H1 (cell line): ENCODE measurements at regions not wholly inside any gene's neighbourhood (a gene's known extent, or its start where the extent isn't known, plus 50 kb on each side); places are given as distances from the start of the nearest gene placed in this dataset.

Experiments used
- SIN3A ChIP-seq, 2 experiments: IDR thresholded peaks in 1 of 2; conservative IDR thresholded peaks in 1 of 2; 2 replicates each; pipeline ENCODE4 v1.6.1; 2011 to 2012; ENCODE audit warnings: low read length in 2 of 2, improper control_type of control experiment in 1 of 2, low read depth in 1 of 2, mild to moderate bottlenecking in 1 of 2
- TCF12 ChIP-seq: IDR thresholded peaks from 2 replicates; pipeline ENCODE4 v1.6.1; 2011; ENCODE audit warnings: low read depth, mild to moderate bottlenecking, low read length
- TF ChIP-seq, protein P1 (sequence below), 3 experiments: IDR thresholded peaks; 1 replicate in 2 of 3; 2 replicates in 1 of 3; pipeline versions ENCODE4 v1.5.1 to v1.6.1; 2011; ENCODE audit warnings: low read length in 3 of 3, mild to moderate bottlenecking in 3 of 3, inconsistent platforms in 2 of 3, low read depth in 1 of 3, moderate library complexity in 1 of 3; ENCODE audit not compliant: insufficient read depth in 1 of 3; ENCODE audit errors: control extremely low read depth in 1 of 3
- TF ChIP-seq, protein P2 (sequence below): IDR thresholded peaks from 2 replicates; pipeline ENCODE4 v1.6.1; 2011; ENCODE audit warnings: low read length, improper control_type of control experiment

DNA sequence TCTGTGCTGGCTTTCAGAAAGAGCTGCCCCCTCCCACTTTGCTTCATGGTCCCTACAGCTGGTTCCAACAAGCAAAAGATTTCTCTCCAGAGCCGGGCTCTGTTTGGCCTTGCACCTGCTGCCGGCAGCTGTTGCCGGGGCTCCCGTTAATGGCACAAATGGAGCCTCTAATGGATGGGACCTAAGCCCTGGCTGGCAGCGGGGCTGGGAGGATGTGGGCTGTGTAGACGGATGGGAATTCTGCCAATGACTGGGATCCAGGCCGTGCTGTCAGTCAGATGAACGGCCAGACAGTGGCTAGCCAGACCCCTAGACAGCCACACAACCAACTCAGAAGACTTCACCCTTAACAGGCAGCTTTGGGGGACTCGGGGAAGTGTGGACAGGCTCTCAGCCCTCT lies 88.0 kb downstream of the RPLP1 start:
- TF ChIP-seq, protein P1, sequence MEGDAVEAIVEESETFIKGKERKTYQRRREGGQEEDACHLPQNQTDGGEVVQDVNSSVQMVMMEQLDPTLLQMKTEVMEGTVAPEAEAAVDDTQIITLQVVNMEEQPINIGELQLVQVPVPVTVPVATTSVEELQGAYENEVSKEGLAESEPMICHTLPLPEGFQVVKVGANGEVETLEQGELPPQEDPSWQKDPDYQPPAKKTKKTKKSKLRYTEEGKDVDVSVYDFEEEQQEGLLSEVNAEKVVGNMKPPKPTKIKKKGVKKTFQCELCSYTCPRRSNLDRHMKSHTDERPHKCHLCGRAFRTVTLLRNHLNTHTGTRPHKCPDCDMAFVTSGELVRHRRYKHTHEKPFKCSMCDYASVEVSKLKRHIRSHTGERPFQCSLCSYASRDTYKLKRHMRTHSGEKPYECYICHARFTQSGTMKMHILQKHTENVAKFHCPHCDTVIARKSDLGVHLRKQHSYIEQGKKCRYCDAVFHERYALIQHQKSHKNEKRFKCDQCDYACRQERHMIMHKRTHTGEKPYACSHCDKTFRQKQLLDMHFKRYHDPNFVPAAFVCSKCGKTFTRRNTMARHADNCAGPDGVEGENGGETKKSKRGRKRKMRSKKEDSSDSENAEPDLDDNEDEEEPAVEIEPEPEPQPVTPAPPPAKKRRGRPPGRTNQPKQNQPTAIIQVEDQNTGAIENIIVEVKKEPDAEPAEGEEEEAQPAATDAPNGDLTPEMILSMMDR (IDR thresholded peaks at IDR 0.05; ENCODE audit: control extremely low read depth in 1 of 3, insufficient read depth in 1 of 3, low read depth in 1 of 3, low read length in 3 of 3) = no peak
- TF ChIP-seq, protein P2, sequence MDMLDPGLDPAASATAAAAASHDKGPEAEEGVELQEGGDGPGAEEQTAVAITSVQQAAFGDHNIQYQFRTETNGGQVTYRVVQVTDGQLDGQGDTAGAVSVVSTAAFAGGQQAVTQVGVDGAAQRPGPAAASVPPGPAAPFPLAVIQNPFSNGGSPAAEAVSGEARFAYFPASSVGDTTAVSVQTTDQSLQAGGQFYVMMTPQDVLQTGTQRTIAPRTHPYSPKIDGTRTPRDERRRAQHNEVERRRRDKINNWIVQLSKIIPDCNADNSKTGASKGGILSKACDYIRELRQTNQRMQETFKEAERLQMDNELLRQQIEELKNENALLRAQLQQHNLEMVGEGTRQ = no peak
- TF ChIP-seq TCF12 (no peak), SIN3A (conservative IDR thresholded peaks at IDR 0.05 in 1 of 2, IDR thresholded peaks at IDR 0.05 in 1 of 2; ENCODE audit: low read depth in 1 of 2, low read length in 2 of 2) (no peak)
